Right lobe of liver (tissue), 4 donors: ENCODE measurements at regions not wholly inside any gene's neighbourhood (a gene's known extent, or its start where the extent isn't known, plus 50 kb on each side); places are given as distances from the start of the nearest gene placed in this dataset.

Source experiments
- POLR2A ChIP-seq: fragments of 450-650 bp; IDR thresholded peaks from one replicate; pipeline ENCODE4 v1.6.1; 2017; ENCODE audit warnings: antibody characterized with exemption, mild to moderate bottlenecking
- TF ChIP-seq, protein P1 (sequence below), 4 donors: fragments of 200-600 bp in 3 of 4; fragments of 450-650 bp in 1 of 4; IDR thresholded peaks; one replicate each; pipeline versions ENCODE4 v1.5.1 to v1.8.0; 2016 to 2022; ENCODE audit warnings: antibody characterized with exemption in 4 of 4, mild to moderate bottlenecking in 2 of 4
- donor health status: DM: no; HTN: no; CAD: no.
- donor health status: DM: no; HTN: no; CAD: no.
- donor health status: DM: no; HTN: yes; CAD: no.

DNA sequence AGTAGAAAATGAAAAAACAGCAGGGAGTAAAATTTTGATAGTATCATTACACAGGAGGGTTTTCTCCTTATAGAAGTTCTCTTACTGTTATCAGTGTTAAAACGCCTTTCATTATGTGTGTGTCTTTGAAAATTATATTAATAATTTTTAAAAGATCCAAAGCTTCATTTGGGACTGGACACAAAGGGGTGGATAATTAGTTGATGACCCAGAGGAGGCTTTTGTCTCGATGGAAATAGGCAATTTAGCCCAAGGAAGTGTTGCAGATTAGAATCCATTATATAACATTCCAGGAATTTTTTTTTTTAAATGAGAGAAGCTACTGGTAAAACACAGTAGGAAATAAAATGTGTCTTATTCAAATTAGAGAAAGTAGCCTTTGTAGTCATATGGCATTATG lies 1339.3 kb downstream of the FSTL5 start:
- TF ChIP-seq, protein P1, sequence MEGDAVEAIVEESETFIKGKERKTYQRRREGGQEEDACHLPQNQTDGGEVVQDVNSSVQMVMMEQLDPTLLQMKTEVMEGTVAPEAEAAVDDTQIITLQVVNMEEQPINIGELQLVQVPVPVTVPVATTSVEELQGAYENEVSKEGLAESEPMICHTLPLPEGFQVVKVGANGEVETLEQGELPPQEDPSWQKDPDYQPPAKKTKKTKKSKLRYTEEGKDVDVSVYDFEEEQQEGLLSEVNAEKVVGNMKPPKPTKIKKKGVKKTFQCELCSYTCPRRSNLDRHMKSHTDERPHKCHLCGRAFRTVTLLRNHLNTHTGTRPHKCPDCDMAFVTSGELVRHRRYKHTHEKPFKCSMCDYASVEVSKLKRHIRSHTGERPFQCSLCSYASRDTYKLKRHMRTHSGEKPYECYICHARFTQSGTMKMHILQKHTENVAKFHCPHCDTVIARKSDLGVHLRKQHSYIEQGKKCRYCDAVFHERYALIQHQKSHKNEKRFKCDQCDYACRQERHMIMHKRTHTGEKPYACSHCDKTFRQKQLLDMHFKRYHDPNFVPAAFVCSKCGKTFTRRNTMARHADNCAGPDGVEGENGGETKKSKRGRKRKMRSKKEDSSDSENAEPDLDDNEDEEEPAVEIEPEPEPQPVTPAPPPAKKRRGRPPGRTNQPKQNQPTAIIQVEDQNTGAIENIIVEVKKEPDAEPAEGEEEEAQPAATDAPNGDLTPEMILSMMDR (IDR thresholded peaks at IDR 0.05): no peak
- TF ChIP-seq POLR2A: no peak
